ENCODE measurements at regions not wholly inside any gene's neighbourhood (a gene's known extent, or its start where the extent isn't known, plus 50 kb on each side); places are given as distances from the start of the nearest gene placed in this dataset.

GRCh38 chrX:36436361-36436760 lies 516.8 kb downstream of the CFAP47 start:
- Histone ChIP-seq H3K4me3 (no peak overlapping the region), H3K27ac (no peak overlapping the region)
- no peak for TF ChIP-seq CTCF (IDR thresholded peaks at IDR 0.05)
- no peak for DNase-seq (ENCODE audit: low spot score)

- Histone ChIP-seq H3K4me3 (no peak overlapping the region), H3K27ac (no peak overlapping the region)
- DNase-seq (ENCODE audit: low spot score): no peak
- TF ChIP-seq CTCF (IDR thresholded peaks at IDR 0.05): no peak
These were observed 523.5 kb downstream of the CFAP47 start for GRCh38 chrX:36443007-36443406.

- Histone ChIP-seq H3K4me3 (no peak overlapping the region), H3K27ac (no peak overlapping the region)
- no peak for TF ChIP-seq CTCF (IDR thresholded peaks at IDR 0.05)
- DNase-seq (ENCODE audit: low spot score): no peak
These were observed 526.0 kb downstream of the CFAP47 start for GRCh38 chrX:36445566-36445965.

GRCh38 chrX:36462142-36462541 lies 542.6 kb downstream of the CFAP47 start:
- no peak for DNase-seq (ENCODE audit: low spot score)
- Histone ChIP-seq H3K4me3 (no peak overlapping the region), H3K27ac (no peak overlapping the region)
- TF ChIP-seq CTCF (IDR thresholded peaks at IDR 0.05): no peak

GRCh38 chrX:36480441-36480990 lies 527.6 kb upstream of the FAM47C start:
- DNase-seq (ENCODE audit: low spot score): no peak
- no peak for TF ChIP-seq CTCF (IDR thresholded peaks at IDR 0.05)
- no peak overlapping the region for H3K4me3 ChIP-seq
- H3K27ac ChIP-seq: no peak overlapping the region

GRCh38 chrX:36501169-36501702 lies 506.9 kb upstream of the FAM47C start:
- Histone ChIP-seq H3K27ac (no peak overlapping the region), H3K4me3 (no peak overlapping the region)
- DNase-seq (ENCODE audit: low spot score): no peak
- no peak for TF ChIP-seq CTCF (IDR thresholded peaks at IDR 0.05)

GRCh38 chrX:36504625-36505024 lies 503.5 kb upstream of the FAM47C start:
- H3K4me3 ChIP-seq: no peak overlapping the region
- no peak for DNase-seq (ENCODE audit: low spot score)
- H3K27ac ChIP-seq: no peak overlapping the region
- no peak for TF ChIP-seq CTCF (IDR thresholded peaks at IDR 0.05)

All from coronary artery (tissue), 2 donors.